GM21390 (cell line): ENCODE measurements at regions not wholly inside any gene's neighbourhood (a gene's known extent, or its start where the extent isn't known, plus 50 kb on each side); places are given as distances from the start of the nearest gene placed in this dataset.

Source experiments
- ATAC-seq: cut with Tn5 transposase; IDR thresholded peaks from one replicate; pipeline ENCODE4 v1.9.1; 2021; ENCODE audit not compliant: unreplicated experiment

DNA sequence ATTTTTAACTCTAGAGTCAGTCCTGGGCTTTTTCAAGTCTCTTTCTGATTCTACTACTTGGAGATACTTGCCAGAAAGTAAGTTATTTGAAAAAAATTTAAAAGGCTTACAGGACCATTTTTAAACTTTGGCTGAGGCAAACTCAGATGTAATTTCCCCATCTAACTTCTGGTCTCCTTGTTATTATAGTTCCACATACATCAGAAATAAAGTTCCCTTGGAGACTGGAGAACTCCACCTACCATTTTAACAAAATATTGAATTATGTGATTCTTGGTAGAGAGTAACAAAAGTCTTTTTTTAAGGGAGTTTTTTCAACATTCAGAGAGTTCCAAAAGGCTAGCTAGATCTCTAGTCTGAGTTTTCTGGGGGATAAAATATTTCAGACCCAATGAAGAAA lies 56.3 kb upstream of the SNX2 start:
- ATAC-seq: no peak

DNA sequence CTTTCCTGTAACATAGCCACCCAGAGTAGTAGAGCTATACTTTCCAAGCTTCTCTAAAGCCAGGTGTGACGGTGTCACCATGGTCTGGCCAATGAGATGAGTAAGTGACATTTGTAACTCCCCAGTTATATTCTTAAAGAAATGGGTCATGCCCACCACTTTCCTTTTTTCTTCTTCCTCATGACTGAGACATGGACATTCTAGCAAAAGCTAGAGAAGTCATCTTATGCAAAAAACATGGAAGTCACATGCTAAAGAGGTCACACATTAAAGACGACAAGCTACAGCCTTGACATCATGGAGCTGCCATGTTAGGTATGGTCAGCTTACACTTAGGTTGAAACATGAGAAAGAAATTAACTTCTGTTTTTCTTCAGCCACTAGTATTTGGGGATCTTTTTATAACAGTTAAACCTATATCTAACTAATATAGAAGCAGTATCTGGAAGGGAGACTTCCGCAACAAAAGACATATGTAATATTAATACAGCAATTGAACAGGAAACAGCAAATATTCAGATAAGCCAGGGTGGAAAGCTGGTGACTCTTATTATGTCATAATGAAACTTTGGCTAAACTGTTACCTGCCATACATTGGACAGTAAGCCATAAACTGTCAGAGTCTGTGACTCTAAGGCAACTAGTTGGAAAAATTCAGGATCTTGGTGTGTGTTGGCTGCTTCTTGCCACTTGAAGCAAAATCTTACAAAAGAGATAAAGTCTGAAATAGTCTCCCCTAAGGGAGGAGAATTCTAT lies 54.7 kb upstream of the SNX2 start:
- ATAC-seq: no peak

DNA sequence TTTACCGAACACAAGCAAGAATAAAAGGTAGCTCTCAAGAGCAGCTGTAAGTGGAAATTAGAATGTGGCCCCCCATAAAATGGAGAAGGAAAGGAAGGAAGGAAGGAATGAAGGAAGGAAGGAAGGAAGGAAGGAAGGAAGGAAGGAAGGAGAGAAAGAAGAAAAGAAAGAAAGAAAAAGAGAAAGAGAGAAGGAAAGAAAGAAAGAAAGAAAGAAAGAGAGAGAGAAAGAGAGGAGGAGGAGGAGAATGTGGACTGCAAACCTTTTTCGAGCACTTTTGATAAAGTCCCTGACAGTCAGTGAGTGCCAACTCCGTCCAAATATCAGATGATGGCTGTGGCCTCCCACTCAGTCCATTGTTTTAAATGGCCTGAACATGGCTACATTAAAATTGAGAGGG lies 53.8 kb upstream of the SNX2 start:
- no peak for ATAC-seq

- no peak for ATAC-seq
Observed at GRCh38 chr5:122722341-122722740, 52.5 kb upstream of the SNX2 start.

- ATAC-seq: peak; percentile 93
Observed at GRCh38 chr5:122723606-122724352, 51.1 kb upstream of the SNX2 start.
